ENCODE measurements at regions not wholly inside any gene's neighbourhood (a gene's known extent, or its start where the extent isn't known, plus 50 kb on each side); places are given as distances from the start of the nearest gene placed in this dataset.

DNA sequence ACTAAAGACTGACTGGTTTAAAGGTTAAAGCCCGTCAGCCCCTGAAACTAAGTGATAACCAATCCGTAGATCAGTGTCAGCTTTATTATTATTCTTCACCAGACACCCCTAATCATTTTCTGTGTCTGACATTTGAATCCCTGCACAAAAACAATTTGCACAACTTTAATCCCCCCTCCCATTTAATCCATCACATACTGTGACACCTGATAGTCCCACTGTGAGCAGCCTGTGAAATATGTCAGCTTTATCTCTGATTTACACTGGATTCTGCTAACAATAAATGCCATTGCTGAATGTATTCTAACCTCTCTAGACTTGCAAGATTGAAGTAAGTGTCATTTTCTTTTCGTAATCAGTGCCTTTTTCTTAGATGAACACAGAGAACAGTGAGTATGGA is 2089.0 kb upstream of the RAG2 start:
- no peak overlapping the region for H3K27ac ChIP-seq (ENCODE audit: low read depth, low read length)
- TF ChIP-seq, protein P1, sequence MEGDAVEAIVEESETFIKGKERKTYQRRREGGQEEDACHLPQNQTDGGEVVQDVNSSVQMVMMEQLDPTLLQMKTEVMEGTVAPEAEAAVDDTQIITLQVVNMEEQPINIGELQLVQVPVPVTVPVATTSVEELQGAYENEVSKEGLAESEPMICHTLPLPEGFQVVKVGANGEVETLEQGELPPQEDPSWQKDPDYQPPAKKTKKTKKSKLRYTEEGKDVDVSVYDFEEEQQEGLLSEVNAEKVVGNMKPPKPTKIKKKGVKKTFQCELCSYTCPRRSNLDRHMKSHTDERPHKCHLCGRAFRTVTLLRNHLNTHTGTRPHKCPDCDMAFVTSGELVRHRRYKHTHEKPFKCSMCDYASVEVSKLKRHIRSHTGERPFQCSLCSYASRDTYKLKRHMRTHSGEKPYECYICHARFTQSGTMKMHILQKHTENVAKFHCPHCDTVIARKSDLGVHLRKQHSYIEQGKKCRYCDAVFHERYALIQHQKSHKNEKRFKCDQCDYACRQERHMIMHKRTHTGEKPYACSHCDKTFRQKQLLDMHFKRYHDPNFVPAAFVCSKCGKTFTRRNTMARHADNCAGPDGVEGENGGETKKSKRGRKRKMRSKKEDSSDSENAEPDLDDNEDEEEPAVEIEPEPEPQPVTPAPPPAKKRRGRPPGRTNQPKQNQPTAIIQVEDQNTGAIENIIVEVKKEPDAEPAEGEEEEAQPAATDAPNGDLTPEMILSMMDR (conservative IDR thresholded peaks at IDR 0.05) = no peak
- no peak overlapping the region for H3K4me3 Mint-ChIP-seq
- no peaks in the 10 kb centered on the region for H3K27me3 ChIP-seq (ENCODE audit: control insufficient read depth, insufficient read depth, low read length, poor library complexity, severe bottlenecking)
- DNase-seq = no peak
- no peaks in the 10 kb centered on the region for H3K27me3 Mint-ChIP-seq (ENCODE audit: insufficient read depth)
- no peak overlapping the region for H3K9ac ChIP-seq (ENCODE audit: extremely low read depth, low read length, poor library complexity, severe bottlenecking)
- peaks cover 6% of the 10 kb centered on the region for H3K4me1 Mint-ChIP-seq
- WGBS, 2 experiments (ENCODE audit: insufficient coverage in 1 of 2, insufficient read length in 1 of 2) = 78 to 100% methylated on average over 2 to 3 of the region's 3 CpGs
- H3K4me3 ChIP-seq (ENCODE audit: low read length) = no peak overlapping the region
- H3K4me1 ChIP-seq (ENCODE audit: control insufficient read depth, insufficient read depth, low read length) = no peaks in the 10 kb centered on the region
- no peaks in the 10 kb centered on the region for H3K9me3 ChIP-seq (ENCODE audit: control insufficient read depth, low read length)
- no peaks in the 10 kb centered on the region for H3K36me3 ChIP-seq (ENCODE audit: control insufficient read depth, insufficient read depth, low read length)
- H3K9me3 Mint-ChIP-seq = no peaks in the 10 kb centered on the region
- no peak overlapping the region for H3K27ac Mint-ChIP-seq
- no peaks in the 10 kb centered on the region for H3K36me3 Mint-ChIP-seq (ENCODE audit: low read depth)

DNA sequence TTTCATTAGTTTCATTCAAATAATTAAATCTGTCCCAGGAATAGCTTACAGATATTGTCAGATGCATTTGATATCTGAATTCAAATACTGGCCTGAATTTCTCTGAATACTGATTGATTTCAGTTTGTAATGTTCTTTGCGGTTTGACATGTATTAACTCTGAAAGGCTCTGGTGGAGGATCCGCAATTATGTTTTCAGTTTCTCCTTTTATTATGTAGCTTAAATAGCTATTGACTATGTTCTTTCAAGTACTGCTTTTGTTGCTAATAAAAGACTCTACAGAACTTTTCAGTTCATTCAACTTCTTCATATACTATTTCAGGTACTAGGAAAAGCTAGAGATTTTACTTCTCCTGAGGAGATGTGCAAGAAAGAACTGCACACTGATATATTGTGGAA is 2085.4 kb upstream of the RAG2 start:
- H3K4me1 Mint-ChIP-seq = peaks cover 6% of the 10 kb centered on the region
- TF ChIP-seq, protein P1 (conservative IDR thresholded peaks at IDR 0.05) = no peak
- Histone ChIP-seq H3K9ac (ENCODE audit: extremely low read depth, low read length, poor library complexity, severe bottlenecking) (no peak overlapping the region), H3K4me1 (ENCODE audit: control insufficient read depth, insufficient read depth, low read length) (no peaks in the 10 kb centered on the region), H3K9me3 (ENCODE audit: control insufficient read depth, low read length) (no peaks in the 10 kb centered on the region), H3K27ac (ENCODE audit: low read depth, low read length) (no peak overlapping the region), H3K27me3 (ENCODE audit: control insufficient read depth, insufficient read depth, low read length, poor library complexity, severe bottlenecking) (no peaks in the 10 kb centered on the region), H3K4me3 (ENCODE audit: low read length) (no peak overlapping the region), H3K36me3 (ENCODE audit: control insufficient read depth, insufficient read depth, low read length) (no peaks in the 10 kb centered on the region)
- H3K27me3 Mint-ChIP-seq (ENCODE audit: insufficient read depth) = no peaks in the 10 kb centered on the region
- no peak overlapping the region for H3K4me3 Mint-ChIP-seq
- no peaks in the 10 kb centered on the region for H3K36me3 Mint-ChIP-seq (ENCODE audit: low read depth)
- WGBS, 2 experiments (ENCODE audit: insufficient coverage in 1 of 2, insufficient read length in 1 of 2) = 94% methylated on average over 2 of the region's 2 CpGs; no CpG with 5 or more reads in 1 of the 2 experiments
- no peak overlapping the region for H3K27ac Mint-ChIP-seq
- DNase-seq = no peak
- no peaks in the 10 kb centered on the region for H3K9me3 Mint-ChIP-seq

DNA sequence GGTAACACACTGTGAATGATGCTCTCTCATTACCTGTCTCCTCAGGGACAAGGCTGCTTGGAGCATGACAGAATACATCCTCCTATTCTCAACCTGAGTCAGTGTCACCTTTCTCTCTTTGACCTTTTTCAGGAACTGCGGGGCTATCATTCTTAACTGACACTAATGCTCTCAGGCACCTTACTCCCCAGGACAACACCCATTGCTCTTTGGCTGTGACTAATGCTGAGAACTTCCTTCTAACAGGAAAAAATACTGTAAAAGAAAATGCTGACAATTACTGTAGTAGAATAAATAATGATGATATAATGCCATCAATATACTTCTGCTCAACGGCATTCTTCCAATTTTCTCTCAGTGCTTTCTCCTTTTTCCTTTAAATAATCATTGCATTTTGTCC is 2082.7 kb upstream of the RAG2 start:
- no peaks in the 10 kb centered on the region for H3K4me1 ChIP-seq (ENCODE audit: control insufficient read depth, insufficient read depth, low read length)
- H3K27ac ChIP-seq (ENCODE audit: low read depth, low read length) = no peak overlapping the region
- TF ChIP-seq, protein P1 (conservative IDR thresholded peaks at IDR 0.05) = no peak
- Mint-ChIP-seq H3K27me3 (ENCODE audit: insufficient read depth) (no peaks in the 10 kb centered on the region), H3K27ac (no peak overlapping the region), H3K4me3 (no peak overlapping the region), H3K4me1 (peaks cover 5% of the 10 kb centered on the region), H3K9me3 (no peaks in the 10 kb centered on the region), H3K36me3 (ENCODE audit: low read depth) (no peaks in the 10 kb centered on the region)
- H3K9ac ChIP-seq (ENCODE audit: extremely low read depth, low read length, poor library complexity, severe bottlenecking) = no peak overlapping the region
- no peak for DNase-seq
- H3K27me3 ChIP-seq (ENCODE audit: control insufficient read depth, insufficient read depth, low read length, poor library complexity, severe bottlenecking) = no peaks in the 10 kb centered on the region
- H3K36me3 ChIP-seq (ENCODE audit: control insufficient read depth, insufficient read depth, low read length) = no peaks in the 10 kb centered on the region
- no peaks in the 10 kb centered on the region for H3K9me3 ChIP-seq (ENCODE audit: control insufficient read depth, low read length)
- 86 to 93% methylated on average over 1 to 2 of the region's 2 CpGs for WGBS, 2 experiments (ENCODE audit: insufficient coverage in 1 of 2, insufficient read length in 1 of 2)
- H3K4me3 ChIP-seq (ENCODE audit: low read length) = no peak overlapping the region
